ENCODE measurements at regions not wholly inside any gene's neighbourhood (a gene's known extent, or its start where the extent isn't known, plus 50 kb on each side); places are given as distances from the start of the nearest gene placed in this dataset.
"Not testable (repeated sequence)": the region's sequence is repeated elsewhere in the genome, so short reads cannot be mapped to it uniquely, and the experiment has no call there.

DNA sequence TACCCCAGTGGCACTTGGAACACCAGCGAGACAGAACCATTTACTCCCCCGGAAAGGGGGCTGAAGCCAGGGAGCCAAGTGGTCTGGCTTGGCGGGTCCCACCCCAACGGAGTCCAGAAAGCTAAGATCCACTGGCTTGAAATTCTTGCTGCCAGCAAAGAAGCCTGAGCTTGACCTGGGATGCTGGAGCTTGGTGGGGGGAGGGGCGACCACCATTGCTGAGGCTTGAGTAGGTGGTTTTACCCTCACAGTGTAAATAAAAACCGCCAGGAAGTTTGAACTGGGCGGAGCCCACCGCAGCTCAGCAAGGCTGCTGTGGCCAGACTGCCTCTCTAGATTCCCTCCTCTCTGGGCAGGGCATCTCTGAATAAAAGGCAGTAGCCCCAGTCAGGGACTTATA, 62.8 kb downstream of the RPS24 start:
- DNase-seq (ENCODE audit: low spot score): not testable (repeated sequence)

DNA sequence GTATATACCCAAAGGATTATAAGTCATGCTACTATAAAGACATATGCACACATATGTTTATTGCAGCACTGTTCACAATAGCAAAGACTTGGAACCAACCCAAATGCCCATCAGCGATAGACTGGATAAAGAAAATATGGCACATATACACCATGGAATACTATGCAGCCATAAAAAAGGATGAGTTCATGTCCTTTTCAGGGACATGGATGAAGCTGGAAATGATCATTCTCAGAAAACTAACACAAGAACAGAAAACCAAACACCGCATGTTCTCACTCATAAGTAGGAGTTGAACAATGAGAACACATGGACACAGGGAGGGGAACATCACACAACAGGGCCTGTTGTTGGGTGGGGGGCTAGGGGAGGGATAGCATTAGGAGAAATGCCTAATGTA, 68.9 kb downstream of the RPS24 start:
- DNase-seq (ENCODE audit: low spot score): not testable (repeated sequence)

DNA sequence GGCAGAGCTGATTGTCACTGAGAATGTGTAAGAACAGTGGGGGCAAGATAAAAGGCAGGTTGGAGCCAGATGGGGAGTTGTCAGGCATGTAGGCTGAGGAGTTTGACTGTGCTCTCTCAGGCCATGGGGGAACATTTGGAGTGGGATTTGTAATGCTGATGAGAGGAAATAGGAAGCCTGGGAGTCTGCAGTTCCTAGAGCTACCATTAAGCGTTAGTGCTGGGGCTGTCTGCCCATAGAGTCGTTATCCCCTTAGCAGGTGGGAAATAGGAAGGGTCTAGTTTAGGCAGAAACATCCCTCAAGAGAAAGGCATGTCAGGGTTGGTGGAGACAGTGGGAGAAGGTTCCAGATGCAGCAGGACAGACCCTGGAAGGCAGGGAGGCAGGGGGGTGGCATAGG, 75.5 kb downstream of the RPS24 start:
- no peak for DNase-seq (ENCODE audit: low spot score)

GRCh38 chr10:78115135-78115853, 81.6 kb downstream of the RPS24 start:
- no peak for DNase-seq (ENCODE audit: low spot score)

GRCh38 chr10:78116361-78116760, 82.7 kb downstream of the RPS24 start:
- DNase-seq (ENCODE audit: low spot score): no peak

- DNase-seq (ENCODE audit: low spot score): no peak
These were observed 84.9 kb downstream of the RPS24 start for GRCh38 chr10:78118591-78118990.

- no peak for DNase-seq (ENCODE audit: low spot score)
These were observed 88.1 kb downstream of the RPS24 start for GRCh38 chr10:78121801-78122200.

GRCh38 chr10:78124167-78124566, 90.5 kb downstream of the RPS24 start:
- DNase-seq (ENCODE audit: low spot score): no peak

- no peak for DNase-seq (ENCODE audit: low spot score)
These were observed 95.5 kb downstream of the RPS24 start for GRCh38 chr10:78129211-78129610.

DNA sequence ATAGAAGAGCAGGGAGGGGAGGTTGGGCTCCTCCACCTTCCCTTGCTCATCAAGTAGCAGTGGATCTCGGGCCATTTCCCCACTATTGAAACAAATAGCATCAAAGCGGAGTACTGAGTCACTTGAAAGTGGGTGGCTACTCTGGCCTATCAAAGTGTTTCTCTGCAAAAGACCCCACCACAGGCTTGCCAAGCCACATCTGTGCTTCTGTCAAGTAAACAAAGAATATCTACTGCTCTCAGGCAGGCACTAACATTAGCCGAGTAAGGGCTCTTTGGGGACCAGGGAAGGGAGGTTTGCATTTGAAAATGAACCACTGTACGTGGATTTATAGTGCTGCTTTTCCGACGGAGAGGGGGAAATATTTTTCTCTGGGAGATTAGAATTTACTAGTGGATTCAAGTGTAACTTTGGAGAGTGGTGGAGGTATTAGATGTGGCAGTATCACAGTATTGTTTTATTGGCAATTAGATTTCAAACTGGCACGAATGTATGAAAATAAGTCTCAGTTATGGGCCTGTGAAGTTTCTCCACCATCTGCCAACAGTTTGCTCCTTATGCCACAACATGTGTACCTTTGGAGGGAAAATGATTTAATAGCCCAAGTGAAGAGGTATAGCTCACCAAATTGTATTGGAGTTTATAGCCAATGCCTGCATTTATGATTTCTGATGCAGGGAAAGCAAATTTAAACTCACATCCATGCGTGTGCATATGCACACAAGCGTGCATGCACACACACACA, 97.5 kb downstream of the RPS24 start:
- DNase-seq (ENCODE audit: low spot score): no peak

DNA sequence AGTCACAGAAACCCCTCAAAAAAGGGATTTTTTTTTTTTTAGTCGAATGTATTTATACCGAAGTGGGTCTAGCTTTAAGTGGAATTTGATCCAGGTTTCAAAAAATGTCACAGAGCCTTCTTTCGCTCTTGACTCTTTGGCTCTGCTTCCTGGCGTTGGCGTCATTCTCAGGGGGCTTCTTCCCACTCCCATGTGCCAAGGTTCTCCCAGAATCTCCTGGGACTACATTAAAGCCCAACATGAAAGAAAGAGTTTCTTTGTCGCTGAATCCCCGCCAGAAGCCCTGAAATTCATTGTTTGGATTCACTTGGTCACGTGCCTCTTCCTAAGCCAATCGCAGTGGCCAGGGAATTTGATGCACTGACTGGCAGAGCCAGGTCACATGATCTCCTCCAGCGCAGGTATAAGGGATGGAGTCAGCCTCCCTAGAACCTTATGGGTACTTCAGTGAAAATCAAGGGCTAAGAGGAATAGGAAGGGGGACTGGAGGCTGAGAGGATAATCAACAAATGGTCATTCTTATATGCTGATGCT, 101.2 kb downstream of the RPS24 start:
- DNase-seq (ENCODE audit: low spot score): no peak

- DNase-seq (ENCODE audit: low spot score): no peak
These were observed 103.5 kb downstream of the RPS24 start for GRCh38 chr10:78137147-78137546.

DNA sequence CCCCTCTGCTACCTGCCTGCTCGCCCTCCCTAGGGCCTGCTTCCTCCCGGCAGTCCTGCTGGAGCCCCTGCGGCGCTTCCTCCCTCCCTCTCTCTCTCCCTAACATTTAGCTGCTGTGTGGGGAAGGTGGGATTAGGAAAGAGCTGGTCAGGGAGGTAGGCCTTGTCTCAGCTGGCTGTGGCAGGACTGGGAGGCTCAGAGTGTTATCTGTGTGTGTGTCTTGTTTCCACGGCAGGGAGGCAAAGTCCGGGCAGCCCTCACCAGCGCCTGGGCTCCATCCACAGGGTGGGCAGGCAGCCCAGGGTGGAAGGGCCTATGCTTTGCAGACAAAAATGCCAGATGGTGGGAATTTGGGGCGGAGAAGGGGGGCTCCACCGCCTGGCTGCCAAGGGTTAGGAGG, 105.7 kb downstream of the RPS24 start:
- no peak for DNase-seq (ENCODE audit: low spot score)

- DNase-seq (ENCODE audit: low spot score): no peak
These were observed 106.5 kb downstream of the RPS24 start for GRCh38 chr10:78140066-78140630.

- no peak for DNase-seq (ENCODE audit: low spot score)
These were observed 109.9 kb downstream of the RPS24 start for GRCh38 chr10:78143576-78143975.

DNA sequence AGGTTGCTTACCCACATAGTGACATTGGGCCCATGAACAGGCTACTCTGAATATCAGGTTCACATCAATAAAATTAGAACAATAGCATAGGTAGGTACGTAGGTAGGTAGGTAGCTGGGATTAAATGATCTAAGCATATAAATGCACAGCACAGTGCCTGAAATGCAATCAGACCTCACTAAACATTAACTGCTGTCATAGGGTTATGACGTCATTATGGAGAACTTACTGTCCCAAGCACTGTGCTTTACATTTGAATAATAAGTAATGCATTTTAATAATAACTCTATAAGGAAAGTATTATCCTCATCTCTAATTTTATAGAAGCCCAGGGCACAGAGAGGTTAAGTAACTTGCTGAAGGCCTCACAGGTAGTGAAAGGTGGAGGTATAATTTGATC, 112.5 kb downstream of the RPS24 start:
- no peak for DNase-seq (ENCODE audit: low spot score)

DNA sequence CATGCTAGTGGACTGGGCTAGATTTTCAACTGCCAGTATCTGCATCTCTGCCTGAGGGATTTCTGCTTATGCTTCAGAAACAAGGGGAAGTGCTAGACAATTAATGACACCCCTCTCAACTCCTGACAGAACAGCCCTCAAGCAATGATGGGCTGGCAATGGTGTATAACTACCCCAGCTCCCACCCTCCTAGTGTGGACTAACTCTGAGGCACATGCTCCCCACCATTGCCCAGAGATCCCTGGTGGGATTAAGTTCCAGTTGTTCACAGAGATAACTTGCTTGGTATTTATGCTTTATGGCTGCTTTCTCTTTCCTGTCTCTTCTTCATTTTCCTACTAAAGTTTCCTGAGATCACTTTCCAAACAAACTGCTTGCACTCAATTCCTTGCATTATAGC, 113.5 kb downstream of the RPS24 start:
- DNase-seq (ENCODE audit: low spot score): no peak

DNA sequence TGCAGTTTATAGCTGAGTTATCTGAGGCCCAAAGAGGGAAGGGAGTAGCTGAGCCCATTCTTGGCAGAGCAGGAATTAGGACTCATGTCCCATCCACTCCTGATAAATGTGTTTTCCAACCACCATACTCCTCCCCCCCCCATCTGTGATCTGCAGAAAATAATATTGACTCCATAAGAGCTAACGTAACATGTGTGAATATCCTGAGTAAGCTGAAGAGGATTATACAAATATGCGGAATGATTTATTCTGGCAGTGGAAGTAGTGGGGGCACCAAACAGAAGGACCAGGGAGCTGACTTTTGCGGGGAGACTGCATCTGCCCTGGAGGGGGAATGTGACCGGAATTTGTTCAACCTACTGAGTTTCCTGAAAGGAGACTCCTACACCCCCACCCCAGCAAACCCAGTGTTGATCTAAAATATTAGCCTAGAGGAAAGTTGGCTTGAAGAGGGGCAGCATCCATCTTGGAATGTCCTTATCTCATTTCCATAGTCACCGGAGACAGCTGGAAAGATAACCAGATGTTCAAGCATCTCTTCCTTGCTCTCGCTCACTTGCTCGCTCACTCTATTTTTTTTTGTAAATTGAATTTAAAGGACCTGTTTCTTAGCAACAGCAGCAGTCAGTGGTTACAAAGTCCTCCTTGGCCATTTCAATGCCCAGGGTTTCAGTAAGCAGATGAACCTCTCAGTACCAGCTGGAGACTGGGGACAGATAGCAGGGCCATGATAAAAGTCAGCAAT, 114.7 kb downstream of the RPS24 start:
- no peak for DNase-seq (ENCODE audit: low spot score)

- no peak for DNase-seq (ENCODE audit: low spot score)
These were observed 115.4 kb downstream of the RPS24 start for GRCh38 chr10:78148961-78149612.

DNA sequence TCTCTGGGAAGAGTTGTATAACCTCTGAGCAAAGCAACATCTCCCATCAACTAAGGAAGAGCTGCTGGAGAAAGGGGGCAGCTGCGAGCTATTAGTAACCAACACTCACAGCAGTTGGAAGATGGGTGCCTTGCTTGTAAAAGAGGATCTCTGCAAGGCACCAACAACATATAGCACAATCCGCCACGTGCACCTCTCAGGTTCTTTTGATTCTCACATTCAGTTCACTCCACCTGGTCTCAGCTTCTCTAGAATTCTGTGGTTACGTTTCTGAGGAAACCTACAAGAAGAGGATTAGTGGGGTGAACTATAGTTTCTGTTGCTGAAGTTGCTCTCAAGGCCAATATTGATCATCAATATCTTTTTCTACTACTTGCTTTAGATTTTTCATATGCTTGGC, 117.1 kb downstream of the RPS24 start:
- DNase-seq (ENCODE audit: low spot score): no peak

DNA sequence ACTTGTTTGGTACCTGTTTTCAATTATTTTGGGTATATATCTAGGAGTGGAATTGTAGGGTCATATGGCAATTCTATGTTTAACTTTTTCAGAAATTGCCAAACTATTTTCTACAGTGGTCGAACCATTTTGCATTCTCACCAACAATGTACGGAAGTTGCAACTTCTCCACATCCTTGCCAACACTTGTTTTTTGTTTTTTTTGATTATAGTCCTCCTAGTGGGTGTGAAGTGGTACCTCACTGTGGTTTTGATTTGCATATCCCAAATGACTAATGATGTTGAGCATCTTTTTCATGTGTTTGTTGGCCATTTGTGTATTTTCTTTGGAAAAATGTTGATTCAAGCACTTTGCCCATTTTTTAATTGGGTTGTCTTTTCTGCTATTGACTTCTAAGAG, 122.1 kb downstream of the RPS24 start:
- no peak for DNase-seq (ENCODE audit: low spot score)

DNA sequence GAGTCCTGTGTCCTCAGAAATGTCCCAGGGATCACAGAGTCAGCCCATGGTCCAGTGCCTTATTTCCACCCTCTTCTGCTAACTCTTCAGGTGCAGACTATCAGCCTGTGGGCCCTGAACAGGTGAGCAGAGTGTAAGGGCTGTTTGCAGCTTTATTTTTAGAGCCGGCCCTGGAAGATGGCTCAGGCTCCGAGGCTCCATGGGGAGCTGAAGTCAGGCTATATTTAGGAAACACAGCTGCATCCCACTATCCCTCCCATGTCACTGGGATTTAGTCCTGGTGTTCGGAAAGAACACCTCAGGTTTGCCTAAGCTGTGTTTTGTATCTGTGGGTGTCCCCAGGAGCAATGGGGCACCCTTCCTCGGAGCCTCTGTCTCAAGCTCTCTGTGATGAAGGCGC, 126.9 kb downstream of the RPS24 start:
- DNase-seq (ENCODE audit: low spot score): no peak
